ENCODE measurements at regions not wholly inside any gene's neighbourhood (a gene's known extent, or its start where the extent isn't known, plus 50 kb on each side); places are given as distances from the start of the nearest gene placed in this dataset.

DNA sequence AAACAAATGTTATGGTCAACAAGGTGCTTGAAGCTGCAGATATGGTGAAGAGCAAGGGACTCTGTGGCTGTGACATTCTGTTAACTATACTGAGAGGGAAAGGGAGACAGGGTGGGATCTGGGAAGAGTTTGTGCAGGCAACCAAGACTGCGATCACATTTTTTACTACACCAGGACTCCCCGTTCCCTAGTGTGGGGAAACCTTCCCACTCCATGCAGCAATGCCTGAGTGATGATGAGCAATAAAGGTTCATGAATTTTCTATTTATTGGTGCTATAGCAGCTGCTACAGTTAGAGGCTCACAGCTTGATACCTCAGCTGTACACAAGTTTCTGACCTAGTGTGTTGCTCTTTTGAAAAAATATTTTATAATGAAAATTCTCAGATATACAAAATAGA is 160.9 kb upstream of the SGO1 start:
- H3K9me3 ChIP-seq (ENCODE audit: control insufficient read depth in 1 of 2, insufficient read depth in 1 of 2, low read depth in 1 of 2, low read length in 2 of 2) = no peaks in the 10 kb centered on the region
- no peak overlapping the region for H3K27ac ChIP-seq (ENCODE audit: low read depth, low read length)
- H2AFZ ChIP-seq (ENCODE audit: low read depth, low read length, poor library complexity, severe bottlenecking) = no peak overlapping the region
- H3K36me3 ChIP-seq (ENCODE audit: control insufficient read depth in 1 of 2, insufficient read depth in 2 of 2, low read length in 2 of 2) = no peaks in the 10 kb centered on the region
- no peaks in the 10 kb centered on the region for H3K9me2 ChIP-seq (ENCODE audit: insufficient read depth)
- TF ChIP-seq JUND (IDR thresholded peaks at IDR 0.05) (no peak), CBX3 (IDR thresholded peaks at IDR 0.05; ENCODE audit: low read depth) (no peak), TCF7L2 (IDR thresholded peaks at IDR 0.05; ENCODE audit: borderline replicate concordance, extremely low read depth, insufficient read depth, insufficient read length) (no peak), SIN3A (IDR thresholded peaks at IDR 0.05; ENCODE audit: low read depth) (no peak), ELF1 (IDR thresholded peaks at IDR 0.05; ENCODE audit: borderline replicate concordance, low read depth) (no peak), RAD21 (IDR thresholded peaks at IDR 0.05; ENCODE audit: low read depth) (no peak), POLR2AphosphoS5 (IDR thresholded peaks at IDR 0.05; ENCODE audit: low read depth, low read length) (no peak), YY1 (IDR thresholded peaks at IDR 0.05; ENCODE audit: extremely low read depth, insufficient replicate concordance, low read depth, low read length) (no peak), ZNF274 (IDR thresholded peaks at IDR 0.05; ENCODE audit: low read depth, low read length) (no peak), EZH2phosphoT487 (IDR thresholded peaks at IDR 0.05; ENCODE audit: borderline replicate concordance) (no peak), SRF (IDR thresholded peaks at IDR 0.05; ENCODE audit: low read depth) (no peak), ATF3 (IDR thresholded peaks at IDR 0.05) (no peak), SP1 (IDR thresholded peaks at IDR 0.05; ENCODE audit: low read depth) (no peak)
- TF ChIP-seq, protein P1, sequence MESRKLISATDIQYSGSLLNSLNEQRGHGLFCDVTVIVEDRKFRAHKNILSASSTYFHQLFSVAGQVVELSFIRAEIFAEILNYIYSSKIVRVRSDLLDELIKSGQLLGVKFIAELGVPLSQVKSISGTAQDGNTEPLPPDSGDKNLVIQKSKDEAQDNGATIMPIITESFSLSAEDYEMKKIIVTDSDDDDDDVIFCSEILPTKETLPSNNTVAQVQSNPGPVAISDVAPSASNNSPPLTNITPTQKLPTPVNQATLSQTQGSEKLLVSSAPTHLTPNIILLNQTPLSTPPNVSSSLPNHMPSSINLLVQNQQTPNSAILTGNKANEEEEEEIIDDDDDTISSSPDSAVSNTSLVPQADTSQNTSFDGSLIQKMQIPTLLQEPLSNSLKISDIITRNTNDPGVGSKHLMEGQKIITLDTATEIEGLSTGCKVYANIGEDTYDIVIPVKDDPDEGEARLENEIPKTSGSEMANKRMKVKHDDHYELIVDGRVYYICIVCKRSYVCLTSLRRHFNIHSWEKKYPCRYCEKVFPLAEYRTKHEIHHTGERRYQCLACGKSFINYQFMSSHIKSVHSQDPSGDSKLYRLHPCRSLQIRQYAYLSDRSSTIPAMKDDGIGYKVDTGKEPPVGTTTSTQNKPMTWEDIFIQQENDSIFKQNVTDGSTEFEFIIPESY (IDR thresholded peaks at IDR 0.05; ENCODE audit: extremely low read depth, insufficient replicate concordance, low read length) = no peak
- no peak for ATAC-seq
- ChIA-PET POLR2A (no interaction called here), RAD21 (ENCODE audit: low non-redundant PET in 1 of 2, low total read pairs in 2 of 2, uncharacterized antibody in 2 of 2, unreplicated experiment in 2 of 2) (no interaction called here), CTCF (no interaction called here)
- no peak overlapping the region for H3K4me2 ChIP-seq (ENCODE audit: low read length)
- no peaks in the 10 kb centered on the region for H3K79me2 ChIP-seq (ENCODE audit: insufficient read depth, low read length)
- no TSS peak for BruUV-seq (replicated peaks)
- no peak overlapping the region for H3K9ac ChIP-seq (ENCODE audit: low read length)
- no peaks in the 10 kb centered on the region for H3K4me1 ChIP-seq (ENCODE audit: control insufficient read depth in 1 of 2, insufficient read depth in 2 of 2, low read length in 2 of 2)
- no peak for DNase-seq (ENCODE audit: low read depth, low spot score)
- no peak overlapping the region for H3K4me3 ChIP-seq (replicated peaks in 1 of 2; ENCODE audit: low read depth in 1 of 2, low read length in 2 of 2)
- H3K27me3 ChIP-seq (ENCODE audit: insufficient read depth, low read length) = no peaks in the 10 kb centered on the region
- no peaks in the 10 kb centered on the region for H4K20me1 ChIP-seq (ENCODE audit: insufficient read depth)
- intact Hi-C loops (cut with micrococcal nuclease) = no loop called here

Measured in HCT116 (cell line).